ENCODE measurements at regions not wholly inside any gene's neighbourhood (a gene's known extent, or its start where the extent isn't known, plus 50 kb on each side); places are given as distances from the start of the nearest gene placed in this dataset.

DNA sequence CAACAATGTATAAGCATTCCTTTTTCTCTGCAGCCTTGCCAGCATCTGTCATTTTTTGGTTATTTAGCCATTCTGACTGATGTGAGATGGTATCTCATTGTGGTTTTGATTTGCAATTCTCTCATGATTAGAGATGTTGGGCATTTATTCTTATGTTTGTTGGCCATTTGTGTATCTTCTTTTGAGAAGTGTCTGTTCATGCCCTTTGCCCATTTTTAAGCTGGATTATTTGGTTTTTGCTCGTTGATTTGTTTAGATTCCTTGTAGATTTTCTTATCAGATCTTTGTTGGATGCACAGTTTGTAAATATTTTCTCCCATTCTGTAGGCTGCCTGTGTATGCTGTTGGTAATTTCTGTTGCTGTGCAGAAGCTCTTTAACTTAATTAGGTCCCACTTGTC, 259.6 kb upstream of the SESN3 start:
- Histone ChIP-seq H3K9me3 (ENCODE audit: low read depth, low read length) (no peaks in the 10 kb centered on the region; the same call in 1 of the 2 replicates), H3K9ac (ENCODE audit: insufficient read length) (no peak overlapping the region), H3K4me3 (no peak overlapping the region), H3K27ac (no peak overlapping the region), H3K36me3 (ENCODE audit: insufficient read depth, low read length) (no peaks in the 10 kb centered on the region)
- TF ChIP-seq FOXP2 (optimal IDR thresholded peaks at IDR 0.05; ENCODE audit: control extremely low read depth, extremely low read length, insufficient read depth) (no peak), POLR2AphosphoS5 (IDR thresholded peaks at IDR 0.05; ENCODE audit: borderline replicate concordance, low read depth, low read length) (no peak), EZH2 (IDR thresholded peaks at IDR 0.05) (no peak)
- no peak for DNase-seq (ENCODE audit: low read depth, low spot score)

DNA sequence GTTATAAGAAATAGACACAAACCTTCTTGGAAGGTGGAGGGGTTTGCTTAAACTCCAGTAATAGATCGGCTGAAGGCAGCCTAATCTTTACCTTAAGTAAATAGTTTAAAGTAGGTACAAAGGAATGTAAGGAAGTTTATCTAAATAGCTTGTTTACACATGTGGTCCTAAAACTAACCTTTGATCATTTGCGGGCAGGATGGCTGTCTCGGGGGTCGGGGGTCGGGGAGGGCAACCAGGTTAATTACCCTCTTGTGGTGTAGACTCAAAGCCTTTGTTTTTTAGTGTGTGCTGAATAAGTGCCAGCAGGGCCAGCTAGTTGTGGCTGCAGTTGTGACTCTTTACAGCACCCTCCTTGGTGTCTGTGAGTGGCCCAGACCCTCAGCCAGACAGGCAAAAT, 256.9 kb upstream of the SESN3 start:
- TF ChIP-seq FOXP2 (optimal IDR thresholded peaks at IDR 0.05; ENCODE audit: control extremely low read depth, extremely low read length, insufficient read depth) (no peak), EZH2 (IDR thresholded peaks at IDR 0.05) (no peak), POLR2AphosphoS5 (IDR thresholded peaks at IDR 0.05; ENCODE audit: borderline replicate concordance, low read depth, low read length) (no peak)
- Histone ChIP-seq H3K36me3 (ENCODE audit: insufficient read depth, low read length) (no peaks in the 10 kb centered on the region), H3K9me3 (ENCODE audit: low read depth, low read length) (no peaks in the 10 kb centered on the region; the same call in 1 of the 2 replicates), H3K27ac (no peak overlapping the region), H3K4me3 (no peak overlapping the region), H3K9ac (ENCODE audit: insufficient read length) (no peak overlapping the region)
- no peak for DNase-seq (ENCODE audit: low read depth, low spot score)

DNA sequence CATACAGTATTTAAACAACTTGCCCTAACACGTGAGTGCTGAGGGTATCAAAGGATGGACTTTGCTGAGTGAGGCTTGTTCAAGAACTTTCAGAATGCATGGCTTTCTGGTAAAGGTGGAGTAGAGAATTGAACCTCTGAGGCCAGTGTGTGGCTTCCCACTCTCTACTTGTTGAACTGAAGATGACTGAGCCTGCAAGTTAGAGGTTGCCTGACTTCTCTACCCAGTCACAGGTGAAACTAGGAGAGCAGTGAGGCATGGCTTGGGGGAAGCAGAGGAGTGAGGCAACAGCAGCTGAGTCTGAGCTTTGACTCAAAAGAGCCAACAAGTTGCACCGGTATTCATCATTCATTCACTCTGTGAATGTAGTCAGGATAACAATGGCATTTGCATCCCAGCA, 256.4 kb upstream of the SESN3 start:
- H3K4me3 ChIP-seq, result no peak overlapping the region
- no peak for DNase-seq (ENCODE audit: low read depth, low spot score)
- no peak overlapping the region for H3K9ac ChIP-seq (ENCODE audit: insufficient read length)
- H3K9me3 ChIP-seq (ENCODE audit: low read depth, low read length), result no peaks in the 10 kb centered on the region; the same call in 1 of the 2 replicates
- no peak overlapping the region for H3K27ac ChIP-seq
- no peaks in the 10 kb centered on the region for H3K36me3 ChIP-seq (ENCODE audit: insufficient read depth, low read length)
- TF ChIP-seq EZH2 (IDR thresholded peaks at IDR 0.05) (no peak), FOXP2 (optimal IDR thresholded peaks at IDR 0.05; ENCODE audit: control extremely low read depth, extremely low read length, insufficient read depth) (no peak), POLR2AphosphoS5 (IDR thresholded peaks at IDR 0.05; ENCODE audit: borderline replicate concordance, low read depth, low read length) (no peak)

DNA sequence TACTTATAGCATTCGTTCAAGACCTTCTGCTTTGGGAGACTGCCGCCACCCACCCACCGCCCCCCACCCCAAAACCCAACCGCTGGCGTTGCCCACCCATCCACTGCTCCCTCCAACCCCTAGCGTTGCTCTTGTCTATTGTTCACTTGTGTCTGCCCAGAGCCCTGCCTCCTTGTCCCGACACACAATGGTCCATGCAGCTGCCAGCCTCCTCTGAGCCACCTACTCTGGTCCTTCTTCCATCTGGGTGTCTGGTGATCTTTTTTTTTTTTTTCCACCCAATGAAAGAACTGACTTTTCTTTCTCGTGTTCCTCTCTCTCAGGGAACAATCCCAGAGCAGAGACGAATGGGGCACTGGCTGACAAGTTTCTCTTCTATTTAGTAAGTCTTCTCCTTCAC, 256.0 kb upstream of the SESN3 start:
- H3K27ac ChIP-seq, result no peak overlapping the region
- TF ChIP-seq POLR2AphosphoS5 (IDR thresholded peaks at IDR 0.05; ENCODE audit: borderline replicate concordance, low read depth, low read length) (no peak), EZH2 (IDR thresholded peaks at IDR 0.05) (no peak), FOXP2 (optimal IDR thresholded peaks at IDR 0.05; ENCODE audit: control extremely low read depth, extremely low read length, insufficient read depth) (no peak)
- no peak for DNase-seq (ENCODE audit: low read depth, low spot score)
- no peaks in the 10 kb centered on the region for H3K36me3 ChIP-seq (ENCODE audit: insufficient read depth, low read length)
- no peaks in the 10 kb centered on the region; the same call in 1 of the 2 replicates for H3K9me3 ChIP-seq (ENCODE audit: low read depth, low read length)
- H3K4me3 ChIP-seq, result no peak overlapping the region
- H3K9ac ChIP-seq (ENCODE audit: insufficient read length), result no peak overlapping the region

DNA sequence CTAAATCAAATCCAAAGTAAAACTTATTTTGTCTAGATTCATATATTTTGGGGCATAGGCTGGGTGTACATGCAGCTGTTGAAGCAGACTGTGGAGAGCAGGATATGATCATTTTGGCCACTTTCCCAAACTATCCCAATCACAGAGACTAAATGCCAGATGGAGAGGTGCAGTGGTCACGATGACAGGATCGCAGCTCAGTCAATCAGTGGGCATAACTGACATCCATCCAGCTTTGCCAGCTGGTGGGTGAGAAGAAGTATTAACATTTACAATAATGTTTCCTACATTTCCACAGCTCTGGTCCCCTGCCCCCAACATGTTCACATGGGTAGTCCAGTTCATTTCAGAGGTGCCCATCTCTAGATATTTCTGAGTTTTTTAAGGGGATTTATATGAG, 255.5 kb upstream of the SESN3 start:
- Histone ChIP-seq H3K4me3 (no peak overlapping the region), H3K36me3 (ENCODE audit: insufficient read depth, low read length) (no peaks in the 10 kb centered on the region), H3K9me3 (ENCODE audit: low read depth, low read length) (no peaks in the 10 kb centered on the region; the same call in 1 of the 2 replicates), H3K9ac (ENCODE audit: insufficient read length) (no peak overlapping the region), H3K27ac (no peak overlapping the region)
- DNase-seq (ENCODE audit: low read depth, low spot score), result no peak
- TF ChIP-seq POLR2AphosphoS5 (IDR thresholded peaks at IDR 0.05; ENCODE audit: borderline replicate concordance, low read depth, low read length) (no peak), EZH2 (IDR thresholded peaks at IDR 0.05) (no peak), FOXP2 (optimal IDR thresholded peaks at IDR 0.05; ENCODE audit: control extremely low read depth, extremely low read length, insufficient read depth) (no peak)

DNA sequence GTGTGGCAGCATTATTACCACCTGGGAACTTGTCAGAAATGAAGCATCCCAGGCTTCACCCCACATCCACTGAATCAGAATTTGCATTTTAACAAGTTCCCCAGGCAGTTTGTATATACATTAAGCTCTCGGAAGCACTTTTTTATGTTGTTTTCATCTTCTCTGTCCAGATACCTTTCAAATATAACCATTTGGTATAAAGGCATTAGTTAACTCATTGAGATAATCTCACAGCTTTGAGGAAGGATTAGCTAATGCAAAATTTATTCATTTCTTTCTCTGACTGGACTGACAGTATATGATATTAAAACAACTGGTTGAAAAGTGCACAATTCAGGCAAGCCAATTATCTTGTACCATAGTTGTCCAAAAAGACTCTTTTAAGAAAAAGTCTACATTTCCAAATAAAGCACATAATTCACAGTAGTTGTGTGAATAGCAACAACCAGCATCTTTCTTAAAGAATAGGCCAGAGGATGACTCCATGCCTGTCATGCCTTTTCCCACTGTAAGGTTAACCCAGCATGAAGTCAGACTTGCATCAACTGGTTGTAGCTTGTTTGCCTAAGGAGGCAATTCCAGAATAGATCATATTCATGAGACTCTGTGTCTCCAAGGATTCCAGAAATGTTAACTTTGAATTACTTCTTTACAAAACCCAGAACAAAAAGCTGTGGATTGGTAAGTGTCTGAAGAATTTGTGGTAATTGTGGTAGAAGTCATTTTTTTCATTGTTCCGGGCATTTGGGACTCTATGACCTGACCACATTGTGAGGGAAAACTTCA, 254.3 kb upstream of the SESN3 start:
- no peak overlapping the region for H3K9ac ChIP-seq (ENCODE audit: insufficient read length)
- no peak for TF ChIP-seq POLR2AphosphoS5 (IDR thresholded peaks at IDR 0.05; ENCODE audit: borderline replicate concordance, low read depth, low read length)
- TF ChIP-seq FOXP2 (optimal IDR thresholded peaks at IDR 0.05; ENCODE audit: control extremely low read depth, extremely low read length, insufficient read depth), result no peak
- no peaks in the 10 kb centered on the region for H3K9me3 ChIP-seq (ENCODE audit: low read depth, low read length)
- no peaks in the 10 kb centered on the region for H3K36me3 ChIP-seq (ENCODE audit: insufficient read depth, low read length)
- H3K4me3 ChIP-seq, result no peak overlapping the region
- H3K27ac ChIP-seq, result no peak overlapping the region
- no peak for DNase-seq (ENCODE audit: low read depth, low spot score)

DNA sequence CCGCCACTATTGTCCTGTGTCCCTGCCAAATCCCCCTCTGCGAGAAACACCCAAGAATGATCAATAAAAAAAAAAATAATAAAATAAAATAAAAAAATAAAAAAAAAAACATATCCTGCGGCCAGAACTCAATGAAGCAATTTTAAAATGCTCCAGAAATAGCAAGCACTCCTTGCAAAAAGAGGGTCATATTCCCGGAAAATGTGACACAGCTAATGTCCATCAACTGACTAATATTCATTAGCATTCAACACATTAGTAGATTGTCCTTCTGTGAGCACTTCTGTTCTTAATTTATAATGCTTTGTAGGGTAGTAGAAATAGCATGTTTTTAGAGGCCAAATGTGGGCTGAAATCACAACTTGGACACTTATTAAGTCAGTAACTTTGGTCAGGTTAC, 252.3 kb upstream of the SESN3 start:
- TF ChIP-seq POLR2AphosphoS5 (IDR thresholded peaks at IDR 0.05; ENCODE audit: borderline replicate concordance, low read depth, low read length), result no peak
- no peak for TF ChIP-seq FOXP2 (optimal IDR thresholded peaks at IDR 0.05; ENCODE audit: control extremely low read depth, extremely low read length, insufficient read depth)
- no peak for TF ChIP-seq EZH2 (IDR thresholded peaks at IDR 0.05)
- H3K27ac ChIP-seq, result no peak overlapping the region
- no peaks in the 10 kb centered on the region for H3K36me3 ChIP-seq (ENCODE audit: insufficient read depth, low read length)
- no peak overlapping the region for H3K9ac ChIP-seq (ENCODE audit: insufficient read length)
- DNase-seq (ENCODE audit: low read depth, low spot score), result no peak
- no peak overlapping the region for H3K4me3 ChIP-seq
- no peaks in the 10 kb centered on the region for H3K9me3 ChIP-seq (ENCODE audit: low read depth, low read length)

DNA sequence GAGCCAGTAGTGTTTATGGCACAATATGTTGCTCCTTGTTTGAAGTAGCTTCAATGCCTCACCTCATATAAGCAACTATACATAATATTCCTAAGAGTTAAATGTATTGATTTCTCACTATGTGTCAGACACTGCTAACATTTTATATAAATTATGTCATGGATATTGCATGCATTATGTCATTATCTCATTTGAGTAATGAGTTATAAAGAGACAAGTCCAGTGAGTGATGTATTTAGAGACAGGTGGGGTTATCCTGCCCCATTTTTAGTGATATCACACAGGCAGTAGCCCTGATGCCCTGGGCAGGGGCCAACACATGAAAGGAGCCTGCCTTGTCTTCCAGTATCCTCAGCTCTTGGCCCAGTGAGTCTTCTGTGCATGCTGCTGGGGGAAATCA, 247.0 kb upstream of the SESN3 start:
- Histone ChIP-seq H3K9me3 (ENCODE audit: low read depth, low read length) (no peaks in the 10 kb centered on the region), H3K4me3 (no peak overlapping the region), H3K9ac (ENCODE audit: insufficient read length) (no peak overlapping the region), H3K27ac (no peak overlapping the region), H3K36me3 (ENCODE audit: insufficient read depth, low read length) (no peaks in the 10 kb centered on the region)
- TF ChIP-seq FOXP2 (optimal IDR thresholded peaks at IDR 0.05; ENCODE audit: control extremely low read depth, extremely low read length, insufficient read depth), result no peak
- no peak for TF ChIP-seq EZH2 (IDR thresholded peaks at IDR 0.05)
- TF ChIP-seq POLR2AphosphoS5 (IDR thresholded peaks at IDR 0.05; ENCODE audit: borderline replicate concordance, low read depth, low read length), result no peak
- DNase-seq (ENCODE audit: low read depth, low spot score), result no peak

DNA sequence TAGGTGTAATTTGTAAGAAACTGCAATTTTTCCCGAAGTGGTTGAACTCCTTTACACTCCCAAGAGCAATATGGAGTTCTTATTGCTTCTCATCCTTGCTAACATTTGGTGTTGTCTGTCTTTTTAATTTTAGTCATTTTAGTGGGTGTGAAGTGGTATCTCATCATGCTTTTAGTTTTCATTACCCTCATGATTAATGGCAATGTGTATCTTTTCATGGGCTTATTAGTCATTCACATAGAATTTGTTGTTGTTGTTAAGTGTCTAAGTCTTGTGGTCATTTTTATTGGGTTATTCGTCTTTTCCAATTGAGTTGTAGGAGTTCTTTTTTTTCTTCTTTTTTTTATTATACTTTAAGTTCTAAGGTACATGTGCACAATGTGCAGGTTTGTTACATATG, 238.3 kb upstream of the SESN3 start:
- H3K36me3 ChIP-seq (ENCODE audit: insufficient read depth, low read length), result no peaks in the 10 kb centered on the region
- no peak for DNase-seq (ENCODE audit: low read depth, low spot score)
- H3K4me3 ChIP-seq, result no peak overlapping the region
- no peak overlapping the region for H3K27ac ChIP-seq
- no peaks in the 10 kb centered on the region for H3K9me3 ChIP-seq (ENCODE audit: low read depth, low read length)
- TF ChIP-seq EZH2 (IDR thresholded peaks at IDR 0.05) (no peak), FOXP2 (optimal IDR thresholded peaks at IDR 0.05; ENCODE audit: control extremely low read depth, extremely low read length, insufficient read depth) (no peak), POLR2AphosphoS5 (IDR thresholded peaks at IDR 0.05; ENCODE audit: borderline replicate concordance, low read depth, low read length) (no peak)
- H3K9ac ChIP-seq (ENCODE audit: insufficient read length), result no peak overlapping the region

Measured in SK-N-MC (cell line).